Heart right ventricle (tissue), 16 donors: ENCODE measurements at regions not wholly inside any gene's neighbourhood (a gene's known extent, or its start where the extent isn't known, plus 50 kb on each side); places are given as distances from the start of the nearest gene placed in this dataset.

ENCODE experiments used
- ATAC-seq, 8 donors: fragments of 200-7000 bp; cut with Tn5 transposase; one replicate each; pipeline ENCODE4 v1.9.1; 2020; ENCODE audit warnings: mild to moderate bottlenecking in 8 of 8, moderate library complexity in 8 of 8, moderate number of reproducible peaks in 1 of 8
- DNase-seq, 2 donors: peaks; one replicate each; pipeline ENCODE4 v3.0.0-alpha.2; 2020
- H3K27ac ChIP-seq, 10 donors: fragments of 200-600 bp; sonication (generic) in 2 of 10; one replicate each; pipeline versions ENCODE4 v1.5.0 to v1.8.0; 2020 to 2022; ENCODE audit warnings: mild to moderate bottlenecking in 3 of 10
- H3K27me3 ChIP-seq, 7 donors: fragments of 200-600 bp; one replicate each; pipeline ENCODE4 v1.8.0; 2021 to 2022; ENCODE audit warnings: mild to moderate bottlenecking in 2 of 7
- H3K36me3 ChIP-seq, 9 donors: fragments of 200-600 bp; sonication (generic) in 1 of 9; one replicate each; pipeline versions ENCODE4 v1.5.0 to v1.8.0; 2020 to 2022; ENCODE audit warnings: mild to moderate bottlenecking in 2 of 9
- H3K4me1 ChIP-seq, 9 donors: fragments of 200-600 bp; sonication (generic) in 1 of 9; one replicate each; pipeline versions ENCODE4 v1.5.0 to v1.8.0; 2020 to 2022; ENCODE audit warnings: mild to moderate bottlenecking in 4 of 9
- H3K4me3 ChIP-seq, 10 donors: fragments of 200-600 bp; sonication (generic) in 2 of 10; one replicate each; pipeline versions ENCODE4 v1.5.0 to v1.8.0; 2020 to 2022; ENCODE audit warnings: mild to moderate bottlenecking in 7 of 10, moderate library complexity in 2 of 10
- H3K9me3 ChIP-seq, 11 donors: fragments of 200-600 bp in 10 of 11; sonication (generic) in 2 of 11; one replicate each; pipeline versions ENCODE4 v1.5.0 to v1.8.0; 2013 to 2022; ENCODE audit warnings: mild to moderate bottlenecking in 2 of 11, control low read depth in 1 of 11, moderate library complexity in 1 of 11
- CTCF ChIP-seq, 9 donors: fragments of 200-600 bp; sonication (generic) in 2 of 9; IDR thresholded peaks; one replicate each; pipeline versions ENCODE4 v1.5.0 to v1.8.0; 2021 to 2022; ENCODE audit warnings: antibody characterized with exemption in 9 of 9, mild to moderate bottlenecking in 5 of 9, moderate library complexity in 1 of 9
- WGBS, 2 donors: extraction: QIAGEN DNeasy Blood & Tissue Kit; methylation state at CpG; one replicate each; pipeline ENCODE4 v1.1.7; 2013; ENCODE audit warnings: inconsistent platforms in 1 of 2; 5-methylcytosine and 5-hydroxymethylcytosine counted together
- intact Hi-C, 10 donors: fragments of 100-400 bp; cut with DNase I; formaldehyde crosslinking; loops; one replicate each; pipeline versions ENCODE4 v1.11.1 to v1.14.2; 2022
- donor health status: Arrhythmogenic right ventricular cardiomyopathy.
- donor health status: ischemic (EF 13 %, LVEDD 7.1; RV severe dilation, severe dysfunction).
- donor health status: healthy with polysubstance abuse.
- donor health status: DM: no; HTN: yes; CAD: no.
- donor health status: DM: no; HTN: no; CAD: no.
- donor health status: ischemic (EF 25% LVEDD 6.9; RV normal size, moderate dysfunction).
- donor health status: ischemic (EF 25% LVEDD 5.7; RV mildly dilated, moderate dysfunction).
- donor health status: healthy.
- donor health status: DM: yes; HTN: yes; CAD: no.
- donor health status: Ischemic cardiomyopathy.
- donor health status: ischemic (EF 35%, LVEDD 5.7; RV mildly dilated, moderate dysfunction).
- donor health status: nonischemic (EF 11% LVEDD 7.7; RV severe dilation, severe dysfunction).
- donor health status: DM: yes; HTN: yes; CAD: no.
- donor health status: PGD.
- donor health status: ischemic (EF 29% LVEDD 5.4; RV normal size, mild dysfunction).
- donor health status: nonischemic (EF 23%, LVEDD 6.1; RV moderate dilation, normal function).

GRCh38 chr16:63323722-63324705, 1287.8 kb upstream of the CDH8 start:
- Histone ChIP-seq H3K9me3 (no peaks in the 10 kb centered on the region), H3K36me3 (no peaks in the 10 kb centered on the region), H3K4me3 (no peak overlapping the region), H3K27me3 (no peaks in the 10 kb centered on the region), H3K4me1 (peaks cover 0 to 3% (median 0%) of the 10 kb centered on the region in 9 donors), H3K27ac (no peak overlapping the region)
- 48 to 68% methylated on average over 5 of the region's 5 CpGs for WGBS, 2 donors
- no peak for TF ChIP-seq CTCF (IDR thresholded peaks at IDR 0.05)
- DNase-seq (no peak), ATAC-seq (no peak)
- intact Hi-C loops, result no loop called here

GRCh38 chr16:63323055-63323454, 1286.8 kb upstream of the CDH8 start:
- Histone ChIP-seq H3K27me3 (no peaks in the 10 kb centered on the region), H3K9me3 (no peaks in the 10 kb centered on the region), H3K4me3 (no peak overlapping the region), H3K36me3 (no peaks in the 10 kb centered on the region), H3K27ac (no peak overlapping the region), H3K4me1 (peaks cover 0 to 3% (median 0%) of the 10 kb centered on the region in 9 donors)
- intact Hi-C loops, result no loop called here
- ATAC-seq (no peak), DNase-seq (no peak)
- TF ChIP-seq CTCF (IDR thresholded peaks at IDR 0.05), result no peak
- WGBS, 2 donors, result 58 to 77% methylated on average over 1 of the region's 1 CpG

- no peaks in the 10 kb centered on the region for H3K36me3 ChIP-seq
- ATAC-seq (peak in 2 of 8 donors; percentile 24 to 41), DNase-seq (no peak)
- peaks cover 0 to 8% (median 3%) of the 10 kb centered on the region in 9 donors for H3K4me1 ChIP-seq
- TF ChIP-seq CTCF (IDR thresholded peaks at IDR 0.05), result no peak
- no peak overlapping the region for H3K27ac ChIP-seq
- WGBS, 2 donors, result 75 to 76% methylated on average over 1 of the region's 1 CpG
- intact Hi-C loops, result no loop called here
- H3K27me3 ChIP-seq, result no peaks in the 10 kb centered on the region
- no peaks in the 10 kb centered on the region for H3K9me3 ChIP-seq
- H3K4me3 ChIP-seq, result no peak overlapping the region
These were observed 1279.0 kb upstream of the CDH8 start for GRCh38 chr16:63315229-63315628.

- ATAC-seq (peak in 4 of 8 donors; percentile 28 to 64 (median 45)), DNase-seq (no peak)
- Histone ChIP-seq H3K4me3 (no peak overlapping the region), H3K9me3 (no peaks in the 10 kb centered on the region), H3K36me3 (no peaks in the 10 kb centered on the region), H3K4me1 (peaks cover 0 to 8% (median 3%) of the 10 kb centered on the region in 9 donors), H3K27me3 (no peaks in the 10 kb centered on the region), H3K27ac (no peak overlapping the region)
- 9 to 24% methylated on average over 1 of the region's 1 CpG for WGBS, 2 donors
- intact Hi-C loops, result no loop called here
- TF ChIP-seq CTCF (IDR thresholded peaks at IDR 0.05), result no peak
These were observed 1276.1 kb upstream of the CDH8 start for GRCh38 chr16:63312346-63312745.
